Activated CD8-positive, alpha-beta T cell treated with anti-CD3 and anti-CD28 coated beads, Interleukin-2, amount 10 ng/mL, durations not matched to agents 7 days and 5 days (primary cell): ENCODE measurements at regions not wholly inside any gene's neighbourhood (a gene's known extent, or its start where the extent isn't known, plus 50 kb on each side); places are given as distances from the start of the nearest gene placed in this dataset.

ENCODE experiments used
- ATAC-seq: fragments of 150-1000 bp; cut with Tn5 transposase; one replicate; pipeline ENCODE4 v1.10.0; 2021; ENCODE audit warnings: moderate library complexity
- CTCF ChIA-PET: fragments of 350-600 bp; sonication (Branson Sonifier 250); formaldehyde crosslinking; loops from one replicate; lab custom pipeline; 2021; ENCODE audit warnings: antibody characterized with exemption; lab: Charles Lee
- POLR2A ChIA-PET: fragments of 350-600 bp; sonication (Branson Sonifier 250); formaldehyde crosslinking; loops from one replicate; lab custom pipeline; 2021; ENCODE audit warnings: antibody characterized with exemption; lab: Charles Lee
- DNase-seq: peaks from one replicate; pipeline ENCODE4 v3.0.0-alpha.2; 2020
- H3K27ac Mint-ChIP-seq: one replicate; pipeline ENCODE4 v1.8.0; 2021; ENCODE audit warnings: mild to moderate bottlenecking, mixed read lengths
- H3K27me3 Mint-ChIP-seq: one replicate; pipeline ENCODE4 v1.8.0; 2021; ENCODE audit warnings: low read depth, mixed read lengths
- H3K36me3 Mint-ChIP-seq: one replicate; pipeline ENCODE4 v1.8.0; 2021; ENCODE audit warnings: low read depth, mixed read lengths
- H3K4me1 Mint-ChIP-seq: one replicate; pipeline ENCODE4 v1.8.0; 2021; ENCODE audit warnings: low read depth, mixed read lengths
- H3K4me3 Mint-ChIP-seq: one replicate; pipeline ENCODE4 v1.8.0; 2021; ENCODE audit warnings: mild to moderate bottlenecking, mixed read lengths
- H3K9me3 Mint-ChIP-seq: one replicate; pipeline ENCODE4 v1.8.0; 2022; ENCODE audit warnings: mixed read lengths; ENCODE audit not compliant: insufficient read depth

- POLR2A ChIA-PET = no interaction called here
- no peaks in the 10 kb centered on the region for H3K36me3 Mint-ChIP-seq
- DNase-seq (no peak), ATAC-seq (no peak)
- no peaks in the 10 kb centered on the region for H3K9me3 Mint-ChIP-seq
- CTCF ChIA-PET = interaction anchor here (0.6 kb wide), 1 partner anchor 53 kb away, joined by 3 read pairs; no protein-coding TSS in a partner anchor
- no peak overlapping the region for H3K27ac Mint-ChIP-seq
- H3K27me3 Mint-ChIP-seq = peaks cover 4% of the 10 kb centered on the region
- no peak overlapping the region for H3K4me3 Mint-ChIP-seq
- H3K4me1 Mint-ChIP-seq = no peaks in the 10 kb centered on the region
Measured at GRCh38 chr21:28537371-28538079, 455.2 kb downstream of the LTN1 start.

DNA sequence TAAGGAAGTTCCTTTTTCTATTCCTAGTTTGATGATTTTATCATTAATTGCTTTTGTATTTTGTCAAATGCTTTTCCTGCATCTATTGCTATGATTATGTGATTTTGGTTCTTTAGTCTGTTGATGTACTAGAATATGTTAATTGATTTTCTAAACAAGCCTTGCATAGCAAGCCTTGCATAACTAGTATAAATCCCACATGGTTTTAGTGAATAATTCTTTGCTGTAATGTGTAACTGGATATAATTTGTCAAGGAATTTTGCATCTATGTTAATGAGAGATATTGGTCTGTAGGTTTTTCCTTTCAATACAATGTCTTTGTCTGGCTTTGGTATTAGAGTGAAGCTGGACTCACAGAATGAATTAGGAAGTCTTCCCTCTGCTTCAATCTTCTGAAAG, 460.2 kb downstream of the LTN1 start:
- no peaks in the 10 kb centered on the region for H3K9me3 Mint-ChIP-seq
- ChIA-PET CTCF (no interaction called here), POLR2A (no interaction called here)
- ATAC-seq = no peak
- no peaks in the 10 kb centered on the region for H3K4me1 Mint-ChIP-seq
- no peak overlapping the region for H3K4me3 Mint-ChIP-seq
- no peak overlapping the region for H3K27ac Mint-ChIP-seq
- DNase-seq = no peak
- H3K36me3 Mint-ChIP-seq = no peaks in the 10 kb centered on the region
- H3K27me3 Mint-ChIP-seq = peaks cover 7% of the 10 kb centered on the region

GRCh38 chr21:28523367-28523766, 469.3 kb downstream of the LTN1 start:
- Mint-ChIP-seq H3K27ac (no peak overlapping the region), H3K4me1 (no peaks in the 10 kb centered on the region), H3K27me3 (no peaks in the 10 kb centered on the region), H3K9me3 (no peaks in the 10 kb centered on the region), H3K36me3 (no peaks in the 10 kb centered on the region), H3K4me3 (no peak overlapping the region)
- DNase-seq (no peak), ATAC-seq (no peak)
- ChIA-PET CTCF (interaction anchor here (3.6 kb wide), 1 partner anchor 222 kb away, joined by 20 read pairs; no protein-coding TSS in a partner anchor), POLR2A (no interaction called here)

- DNase-seq (no peak), ATAC-seq (no peak)
- Mint-ChIP-seq H3K36me3 (no peaks in the 10 kb centered on the region), H3K9me3 (no peaks in the 10 kb centered on the region), H3K4me3 (no peak overlapping the region), H3K27ac (no peak overlapping the region), H3K27me3 (no peaks in the 10 kb centered on the region), H3K4me1 (no peaks in the 10 kb centered on the region)
- CTCF ChIA-PET = interaction anchor here (1.3 to 3.6 kb wide), 2 partner anchors 9 to 224 kb away, joined by 4 to 20 read pairs; no protein-coding TSS in a partner anchor
- POLR2A ChIA-PET = no interaction called here
Measured at GRCh38 chr21:28522014-28522799, 470.5 kb downstream of the LTN1 start.

DNA sequence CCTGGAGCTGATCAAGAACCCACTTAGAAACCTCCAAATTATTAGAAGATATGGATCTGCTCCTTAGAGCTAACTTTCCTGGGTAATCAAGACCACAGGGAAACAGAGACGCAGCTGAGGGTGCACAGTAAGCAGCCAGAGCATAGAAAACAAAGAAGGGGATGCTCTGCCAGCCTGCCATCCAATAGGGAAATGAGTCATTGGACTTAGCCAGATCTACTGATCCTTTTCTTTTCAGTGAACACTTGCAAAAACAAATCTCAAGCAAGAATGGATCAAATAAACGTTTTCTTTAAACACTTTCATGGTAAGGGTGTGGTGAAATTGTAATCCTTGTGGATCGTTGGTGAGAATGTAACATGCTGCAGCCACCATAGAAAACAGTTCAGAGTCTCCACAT, 474.0 kb downstream of the LTN1 start:
- CTCF ChIA-PET = interaction anchor here (4.3 to 8.3 kb wide), 2 partner anchors 226 to 421 kb away, joined by 18 to 141 read pairs; no protein-coding TSS in a partner anchor
- H3K4me1 Mint-ChIP-seq = no peaks in the 10 kb centered on the region

GRCh38 chr21:28516991-28517592, 475.6 kb downstream of the LTN1 start:
- Mint-ChIP-seq H3K27ac (no peak overlapping the region), H3K9me3 (no peaks in the 10 kb centered on the region), H3K4me3 (no peak overlapping the region), H3K27me3 (peaks cover 5% of the 10 kb centered on the region), H3K36me3 (no peaks in the 10 kb centered on the region), H3K4me1 (no peaks in the 10 kb centered on the region)
- ATAC-seq (peak; percentile 96), DNase-seq (peak; percentile 74)
- ChIA-PET CTCF (interaction anchor here (0.7 to 8.3 kb wide), 13 partner anchors 9 to 437 kb away, joined by 3 to 141 read pairs (median 5); no protein-coding TSS in a partner anchor), POLR2A (no interaction called here)

More for the DNA sequence above, 474.0 kb downstream of the LTN1 start:
- Mint-ChIP-seq H3K27ac (no peak overlapping the region), H3K36me3 (no peaks in the 10 kb centered on the region), H3K9me3 (no peaks in the 10 kb centered on the region), H3K4me3 (no peak overlapping the region), H3K27me3 (peaks cover 5% of the 10 kb centered on the region)
- DNase-seq = no peak
- POLR2A ChIA-PET = no interaction called here
- no peak for ATAC-seq

GRCh38 chr21:28516021-28516420, 476.7 kb downstream of the LTN1 start:
- DNase-seq (no peak), ATAC-seq (no peak)
- POLR2A ChIA-PET = no interaction called here
- Mint-ChIP-seq H3K27me3 (peaks cover 5% of the 10 kb centered on the region), H3K27ac (no peak overlapping the region), H3K4me1 (no peaks in the 10 kb centered on the region), H3K36me3 (no peaks in the 10 kb centered on the region), H3K4me3 (no peak overlapping the region), H3K9me3 (no peaks in the 10 kb centered on the region)
- CTCF ChIA-PET = interaction anchor here (0.8 to 8.3 kb wide), 4 partner anchors 222 to 423 kb away, joined by 3 to 141 read pairs (median 12); no protein-coding TSS in a partner anchor

- H3K27me3 Mint-ChIP-seq = peaks cover 7% of the 10 kb centered on the region
- H3K4me1 Mint-ChIP-seq = no peaks in the 10 kb centered on the region
- no peak for ATAC-seq
- no peak overlapping the region for H3K27ac Mint-ChIP-seq
- no peak for DNase-seq
- no peak overlapping the region for H3K4me3 Mint-ChIP-seq
- ChIA-PET POLR2A (interaction anchor here (0.7 kb wide), 1 partner anchor 26 kb away, joined by 4 read pairs; no protein-coding TSS in a partner anchor), CTCF (interaction anchor here (8.3 kb wide), 1 partner anchor 232 kb away, joined by 141 read pairs; no protein-coding TSS in a partner anchor)
- H3K9me3 Mint-ChIP-seq = no peaks in the 10 kb centered on the region
- no peaks in the 10 kb centered on the region for H3K36me3 Mint-ChIP-seq
Measured at GRCh38 chr21:28513428-28513827, 479.2 kb downstream of the LTN1 start.

DNA sequence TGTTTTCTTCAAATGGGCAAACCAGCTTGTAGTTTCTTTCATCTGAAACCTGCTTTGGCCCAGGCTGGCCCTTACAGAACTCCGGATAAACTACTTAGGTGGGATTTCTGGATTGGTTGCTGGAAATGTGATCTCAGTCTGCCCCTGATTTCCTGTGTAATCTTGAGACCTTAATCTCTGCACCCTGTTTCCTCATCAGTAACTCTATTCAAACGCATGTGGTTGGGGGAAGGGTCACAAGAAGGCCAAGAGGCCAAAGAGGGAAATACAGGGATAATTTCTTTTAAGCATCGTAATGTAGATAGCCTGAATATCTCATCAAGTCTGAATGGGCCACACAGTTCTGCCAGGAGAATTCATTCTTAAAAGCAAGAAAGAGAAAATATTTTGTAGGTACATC, 483.6 kb downstream of the LTN1 start:
- Mint-ChIP-seq H3K4me3 (no peak overlapping the region), H3K4me1 (no peaks in the 10 kb centered on the region)

DNA sequence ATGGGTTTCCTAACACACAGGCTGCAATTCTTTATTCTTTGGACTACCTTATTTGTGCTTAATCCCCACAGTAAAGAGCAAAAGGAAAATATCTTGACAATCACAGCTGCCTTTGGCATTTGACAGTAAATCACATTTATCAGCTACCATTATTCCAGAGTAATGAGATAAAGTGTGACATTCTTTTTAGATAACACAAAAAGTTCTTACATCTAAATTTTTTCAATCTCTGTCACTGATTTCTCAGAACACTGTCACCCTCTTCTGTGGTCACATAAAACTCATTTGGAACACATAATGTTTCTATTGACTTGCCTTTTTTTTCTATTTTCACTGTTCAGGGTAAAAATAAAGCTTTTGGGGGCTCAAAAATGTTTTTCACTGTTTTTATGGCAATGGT, 484.6 kb downstream of the LTN1 start:
- no peak overlapping the region for H3K27ac Mint-ChIP-seq
- H3K4me1 Mint-ChIP-seq = no peaks in the 10 kb centered on the region
- ATAC-seq (no peak), DNase-seq (no peak)
- ChIA-PET POLR2A (no interaction called here), CTCF (interaction anchor here (1.2 kb wide), 1 partner anchor 9 kb away, joined by 5 read pairs; no protein-coding TSS in a partner anchor)
- H3K4me3 Mint-ChIP-seq = no peak overlapping the region
- no peaks in the 10 kb centered on the region for H3K36me3 Mint-ChIP-seq
- peaks cover 2% of the 10 kb centered on the region for H3K27me3 Mint-ChIP-seq
- peaks cover 3% of the 10 kb centered on the region for H3K9me3 Mint-ChIP-seq

More for the DNA sequence above, 483.6 kb downstream of the LTN1 start:
- Mint-ChIP-seq H3K27ac (no peak overlapping the region), H3K27me3 (peaks cover 2% of the 10 kb centered on the region), H3K9me3 (peaks cover 3% of the 10 kb centered on the region), H3K36me3 (no peaks in the 10 kb centered on the region)
- no peak for ATAC-seq
- POLR2A ChIA-PET = no interaction called here
- DNase-seq = no peak
- CTCF ChIA-PET = interaction anchor here (2.9 kb wide), 1 partner anchor 236 kb away, joined by 10 read pairs; no protein-coding TSS in a partner anchor

- ChIA-PET CTCF (interaction anchor here (2.7 kb wide), 1 partner anchor 249 kb away, joined by 9 read pairs; no protein-coding TSS in a partner anchor), POLR2A (no interaction called here)
- DNase-seq (no peak), ATAC-seq (no peak)
- H3K4me1 Mint-ChIP-seq = no peaks in the 10 kb centered on the region
- no peaks in the 10 kb centered on the region for H3K9me3 Mint-ChIP-seq
- H3K36me3 Mint-ChIP-seq = no peaks in the 10 kb centered on the region
- no peaks in the 10 kb centered on the region for H3K27me3 Mint-ChIP-seq
- no peak overlapping the region for H3K4me3 Mint-ChIP-seq
- H3K27ac Mint-ChIP-seq = no peak overlapping the region
Measured at GRCh38 chr21:28496517-28496916, 496.2 kb downstream of the LTN1 start.
